HG03045 (cell line): ENCODE measurements at regions not wholly inside any gene's neighbourhood (a gene's known extent, or its start where the extent isn't known, plus 50 kb on each side); places are given as distances from the start of the nearest gene placed in this dataset.

Experiments
- ATAC-seq: cut with Tn5 transposase; IDR thresholded peaks from one replicate; pipeline ENCODE4 v1.9.1; 2021; ENCODE audit warnings: mild to moderate bottlenecking, moderate library complexity; ENCODE audit not compliant: unreplicated experiment

DNA sequence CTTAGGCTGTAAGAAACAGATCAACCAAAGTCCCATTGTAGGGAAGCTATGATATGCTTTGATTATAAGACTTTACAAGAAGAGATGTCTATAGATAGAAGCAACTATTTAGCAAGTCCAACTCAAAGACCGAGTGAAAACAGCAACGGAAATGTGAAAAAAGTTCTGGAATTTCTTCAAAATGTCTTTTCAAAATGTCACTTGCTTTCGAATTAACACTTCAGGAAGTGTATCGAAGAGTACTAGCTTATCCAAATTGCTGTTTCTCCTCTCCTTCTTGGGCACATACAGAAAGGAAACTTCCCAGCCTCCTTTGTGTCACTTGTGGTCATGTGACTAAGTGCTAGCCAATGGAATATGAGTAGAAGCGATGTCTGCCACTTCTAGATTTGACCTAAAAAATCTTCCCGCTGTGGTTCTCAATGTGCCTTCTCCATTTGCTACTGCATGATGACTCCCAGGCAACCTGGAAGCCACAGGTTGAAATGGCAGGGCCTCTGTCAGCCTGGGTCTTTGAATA is 89.9 kb downstream of the TSEN15 start:
- no peak for ATAC-seq

DNA sequence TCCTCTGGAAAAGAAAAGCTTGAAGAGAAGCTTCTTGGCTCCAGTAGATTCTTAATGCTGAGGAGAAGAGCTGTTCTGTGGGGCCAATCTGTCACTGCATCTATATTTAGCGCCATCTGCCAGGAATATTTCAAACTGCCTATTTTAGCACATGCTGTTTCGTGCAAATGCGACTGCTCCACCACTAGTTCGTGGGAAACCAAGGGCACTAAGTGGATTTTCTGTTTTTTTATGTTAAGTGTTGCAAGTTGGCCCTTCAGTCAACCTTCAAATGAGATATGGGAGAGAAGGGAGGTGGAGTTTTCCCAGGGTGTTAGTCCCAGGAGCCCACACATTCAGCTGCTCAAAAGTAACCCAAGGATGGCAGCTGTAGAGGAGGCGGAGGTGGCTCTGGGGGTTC is 91.9 kb downstream of the TSEN15 start:
- ATAC-seq: no peak

DNA sequence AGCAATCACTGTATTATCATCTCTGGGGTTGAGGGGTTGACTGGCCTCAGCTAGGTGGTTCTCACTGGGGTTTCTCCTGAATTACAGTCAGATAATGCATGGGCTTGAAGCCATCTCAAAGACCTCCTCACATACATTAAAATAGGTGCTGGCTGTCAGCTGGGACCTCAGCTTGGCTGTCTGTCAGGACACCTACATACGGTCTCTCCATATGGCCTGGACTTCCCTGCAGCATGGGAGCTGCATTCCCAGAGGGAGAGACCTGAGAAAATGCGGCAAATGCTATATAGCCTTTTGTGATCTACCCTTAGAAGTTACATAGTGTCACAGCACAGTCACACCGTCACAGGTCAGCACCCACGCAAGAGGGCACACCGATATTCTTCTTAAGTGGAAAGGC is 93.6 kb downstream of the TSEN15 start:
- no peak for ATAC-seq

DNA sequence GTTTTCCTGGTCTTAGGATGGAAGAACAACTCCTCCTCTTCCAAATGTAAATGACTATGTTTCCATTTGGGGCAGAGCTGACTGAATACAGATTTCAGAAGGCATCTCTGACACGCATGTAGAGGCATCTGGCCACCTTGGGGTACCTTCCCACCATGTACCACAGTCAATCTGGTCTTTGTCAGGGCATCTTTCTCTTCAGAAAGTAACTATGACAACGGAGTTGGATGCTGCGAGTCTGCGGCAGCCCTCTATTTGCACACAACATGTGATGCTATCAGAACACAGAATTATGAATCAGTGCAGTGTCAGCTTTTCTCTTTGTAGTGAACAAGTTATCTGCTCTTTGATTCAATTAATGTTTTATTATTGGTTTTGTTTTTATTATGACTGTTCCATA is 94.7 kb downstream of the TSEN15 start:
- no peak for ATAC-seq

DNA sequence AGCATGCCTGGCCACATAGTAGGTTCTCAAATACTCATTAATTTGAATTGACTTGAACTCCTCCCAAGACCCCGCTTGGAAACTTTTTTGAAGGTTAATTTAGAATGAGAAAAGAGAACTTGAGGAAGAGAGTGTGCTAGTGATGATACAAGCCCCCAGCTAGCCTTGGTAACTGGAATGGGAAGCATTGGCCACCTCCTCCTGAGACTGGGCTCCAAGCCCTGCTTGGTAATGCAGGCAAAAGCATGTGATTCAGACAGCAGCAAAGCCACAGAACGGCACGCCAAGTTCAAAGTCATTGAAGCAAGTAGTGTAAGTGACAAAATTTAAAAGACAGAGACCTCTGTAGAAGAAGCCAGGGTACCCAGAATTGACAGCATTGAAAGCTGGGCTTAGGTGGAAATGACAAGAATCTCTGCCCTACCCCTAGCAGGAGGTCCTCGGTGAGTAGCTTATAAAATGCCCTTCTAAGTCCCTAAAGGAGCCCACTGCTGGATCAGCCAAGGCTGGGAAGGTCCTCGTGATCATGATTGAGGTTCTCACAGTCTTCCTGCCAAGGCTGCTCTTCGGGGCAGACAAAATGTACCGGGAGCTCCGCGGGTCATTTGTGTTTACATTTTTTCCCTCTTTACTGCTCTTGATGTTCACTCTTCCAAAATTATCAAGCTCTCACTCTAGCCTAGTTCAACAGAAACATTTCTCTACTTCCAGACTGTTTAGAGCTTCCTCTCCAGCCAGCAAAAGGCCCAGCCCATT is 99.4 kb downstream of the TSEN15 start:
- no peak for ATAC-seq

DNA sequence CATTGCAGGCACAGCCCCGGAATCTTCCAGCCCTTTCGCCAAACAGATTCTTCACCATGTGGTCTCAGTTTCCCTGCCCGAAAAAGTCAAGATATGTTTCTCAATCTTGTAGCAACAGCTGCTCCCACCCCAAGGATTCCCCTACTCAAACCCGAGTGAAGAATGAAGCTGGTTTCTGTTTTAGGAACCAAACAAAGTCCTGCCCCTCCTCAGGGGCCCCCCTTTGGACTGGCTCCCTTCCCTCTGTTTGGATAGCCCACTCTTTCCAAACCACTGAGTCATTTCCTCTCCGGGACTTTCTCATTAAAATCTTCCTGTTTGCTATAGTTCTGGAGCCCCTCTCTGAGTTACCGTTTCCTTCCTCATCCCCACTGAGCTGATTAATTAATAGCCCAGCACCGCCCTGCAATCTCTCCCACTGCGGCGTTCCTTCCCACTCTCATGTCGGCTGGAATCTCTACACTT is 100.9 kb downstream of the TSEN15 start:
- ATAC-seq: no peak

DNA sequence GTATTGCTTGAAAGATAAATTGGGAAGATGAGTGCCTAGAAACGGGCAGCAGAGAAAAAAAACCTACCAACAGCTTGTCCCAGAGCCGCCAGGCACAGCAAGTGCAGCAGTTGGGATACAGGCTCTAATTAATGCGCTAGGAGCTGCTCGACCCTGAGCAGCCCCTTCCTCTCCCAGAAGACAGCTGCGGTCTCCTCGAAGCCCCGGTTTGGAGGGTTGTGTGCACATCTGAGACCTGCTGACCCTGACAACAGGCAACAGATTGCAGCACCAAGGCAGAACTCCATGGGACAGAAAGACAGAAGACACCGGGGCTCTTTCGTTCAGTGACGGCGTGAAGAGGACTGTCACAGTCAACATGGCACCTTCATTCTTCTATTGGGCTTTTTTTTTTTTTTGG is 101.4 kb downstream of the TSEN15 start:
- no peak for ATAC-seq

DNA sequence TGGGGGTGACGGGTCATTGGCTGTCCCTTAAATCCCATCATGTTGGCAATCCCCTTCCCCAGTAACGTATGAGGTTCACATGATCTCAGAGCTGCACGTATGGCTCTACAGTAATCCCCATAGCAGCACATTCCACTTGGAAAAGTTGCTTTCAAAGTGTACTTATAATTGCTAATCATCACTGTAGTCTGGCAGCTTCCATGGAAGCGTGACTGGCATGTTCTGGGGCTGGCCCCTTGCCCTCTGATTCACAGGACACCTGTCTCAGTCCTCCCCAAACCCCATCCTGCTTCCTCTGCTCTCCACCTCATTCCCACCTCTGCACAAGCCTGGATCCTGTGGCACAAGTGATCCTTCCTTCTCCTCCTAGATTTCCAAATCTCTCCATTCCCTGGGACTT is 102.2 kb downstream of the TSEN15 start:
- no peak for ATAC-seq

DNA sequence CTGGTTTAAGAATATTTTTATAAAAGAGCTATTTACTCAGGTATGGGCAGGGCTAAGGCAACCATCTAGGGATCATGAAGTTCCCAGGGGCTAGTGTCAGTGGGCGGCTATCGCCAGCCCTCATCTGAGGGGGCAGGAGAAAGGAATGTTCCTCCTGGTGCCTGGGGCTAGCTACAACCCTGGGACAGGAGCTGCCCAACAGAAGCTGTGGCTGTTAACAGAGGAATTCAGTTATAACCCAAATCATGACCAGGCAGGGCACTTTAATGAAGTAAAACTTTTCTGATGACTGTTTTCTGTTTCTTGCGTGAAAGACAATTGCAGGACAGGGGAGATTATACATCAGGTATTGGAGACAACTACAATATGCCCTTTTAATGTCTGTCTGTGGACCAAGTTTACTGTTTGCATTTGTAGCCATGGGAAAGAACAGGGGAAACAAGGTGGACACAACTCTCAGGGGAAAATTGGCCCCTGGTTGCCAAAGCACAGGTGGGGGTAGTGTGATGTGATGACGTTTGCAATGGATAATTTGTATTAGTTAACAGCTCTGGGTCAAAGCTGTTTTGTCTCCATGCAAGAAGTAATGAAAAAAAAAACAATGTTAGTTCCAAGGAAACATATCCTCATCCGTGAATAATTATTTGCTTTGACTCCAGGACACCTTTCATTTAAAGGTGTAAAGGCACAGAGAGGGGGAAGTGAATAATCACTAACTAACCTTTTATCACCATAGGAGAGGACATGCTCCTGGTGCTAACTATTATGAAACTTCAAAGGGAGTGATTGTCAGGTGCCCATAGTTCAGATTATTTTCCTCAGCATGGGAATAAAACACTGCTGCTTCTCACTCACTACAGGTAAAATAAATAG is 105.2 kb downstream of the TSEN15 start:
- ATAC-seq: no peak

DNA sequence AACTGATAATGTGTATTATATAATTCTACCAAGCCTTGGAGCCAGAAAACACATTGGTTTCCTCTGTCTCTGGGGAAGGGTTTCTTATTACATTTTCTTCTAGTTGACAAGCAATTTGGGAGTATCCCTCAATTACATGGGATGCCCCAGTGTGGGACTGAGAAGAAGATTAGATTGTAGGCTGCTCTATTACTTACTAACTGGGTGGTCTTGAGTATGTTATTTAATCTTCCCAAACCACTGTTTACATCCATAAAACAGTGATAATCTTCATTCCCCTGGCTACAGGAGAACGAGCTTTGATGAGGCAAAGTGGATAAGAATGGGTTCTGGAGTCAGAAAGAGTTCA is 105.8 kb downstream of the TSEN15 start:
- ATAC-seq: no peak

DNA sequence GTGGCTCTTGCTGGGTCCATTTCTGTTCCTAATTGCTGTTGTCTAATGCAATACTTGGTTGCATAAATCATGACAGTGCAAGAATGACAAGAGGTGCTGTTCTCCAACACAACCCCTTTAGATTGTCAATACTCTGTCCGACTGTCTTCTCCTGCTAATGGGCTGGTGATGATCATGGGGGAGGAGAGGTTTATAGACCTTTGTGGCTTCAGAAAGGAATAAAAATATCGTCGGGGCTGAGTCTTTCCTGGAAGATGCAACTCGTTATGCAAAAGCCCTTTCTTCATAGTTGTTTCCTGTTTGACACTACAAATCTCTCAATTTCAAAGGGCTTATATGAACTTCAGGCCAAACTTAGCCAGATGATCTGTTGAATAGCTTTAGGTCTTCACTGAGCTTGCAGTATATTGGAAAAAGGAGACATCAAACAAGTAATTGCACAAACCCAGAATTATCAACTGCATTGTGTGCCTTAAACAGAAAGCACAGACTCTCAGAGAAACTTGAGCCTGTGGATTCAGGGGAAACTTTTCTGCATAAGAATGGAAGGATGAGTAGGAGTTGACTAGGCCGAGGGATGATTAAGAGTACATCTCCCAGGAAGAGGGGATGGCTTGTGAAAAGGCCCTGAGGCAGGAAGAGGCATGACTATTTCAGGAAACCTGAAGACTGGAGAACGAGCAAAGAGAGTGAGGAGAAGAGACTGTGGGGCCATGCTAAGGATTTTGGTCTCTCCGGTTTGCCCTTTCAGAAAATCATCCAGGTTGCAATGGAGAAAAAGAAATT is 107.6 kb downstream of the TSEN15 start:
- no peak for ATAC-seq

DNA sequence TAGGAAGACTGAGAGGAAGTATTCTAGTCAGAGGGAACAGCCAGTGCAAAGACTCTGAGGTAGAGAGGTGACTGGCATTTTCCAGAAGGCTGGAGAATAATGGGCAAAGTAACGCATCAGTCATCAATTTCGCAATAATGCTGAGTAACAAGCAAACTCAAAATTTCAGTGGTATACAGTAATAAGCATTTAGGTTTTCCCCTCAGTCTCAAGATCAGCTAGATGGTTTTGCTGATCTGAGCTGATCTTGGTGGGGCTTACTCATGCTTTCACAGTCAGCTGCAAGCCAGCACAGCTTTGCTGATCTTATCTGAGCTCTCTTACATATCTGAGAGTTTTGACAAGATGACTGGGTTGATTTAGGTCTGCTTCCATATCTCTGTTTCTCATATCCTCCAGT is 108.7 kb downstream of the TSEN15 start:
- ATAC-seq: peak; percentile 42

DNA sequence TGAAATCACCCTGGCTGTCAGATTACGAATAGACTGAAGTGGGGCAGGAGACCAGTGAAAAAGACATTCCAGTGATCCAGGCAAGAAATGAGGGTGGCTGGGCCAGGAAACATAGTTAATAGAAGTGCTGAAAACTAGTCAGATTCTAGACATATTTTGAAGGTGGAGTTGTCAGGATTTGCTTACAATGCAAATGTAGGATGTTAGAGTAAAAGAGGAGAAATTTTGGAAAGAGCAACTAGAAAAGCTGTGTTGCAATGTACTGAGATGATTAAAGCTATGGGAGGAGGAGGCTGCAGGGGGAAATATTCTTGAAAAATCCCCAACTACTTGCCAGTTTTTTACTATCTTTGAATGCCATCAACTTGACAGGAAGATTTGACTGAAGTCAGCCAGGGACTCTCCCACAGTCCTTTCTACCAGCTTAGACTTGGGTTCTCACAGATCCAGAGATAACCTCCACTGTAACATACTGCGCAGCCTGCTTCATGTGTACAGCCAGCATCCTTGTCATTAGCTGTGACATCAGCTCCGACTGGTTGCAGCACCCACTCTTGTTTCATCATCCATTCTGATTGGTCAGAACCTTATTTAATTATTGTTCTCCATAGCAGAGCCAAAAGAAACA is 109.7 kb downstream of the TSEN15 start:
- ATAC-seq: no peak

DNA sequence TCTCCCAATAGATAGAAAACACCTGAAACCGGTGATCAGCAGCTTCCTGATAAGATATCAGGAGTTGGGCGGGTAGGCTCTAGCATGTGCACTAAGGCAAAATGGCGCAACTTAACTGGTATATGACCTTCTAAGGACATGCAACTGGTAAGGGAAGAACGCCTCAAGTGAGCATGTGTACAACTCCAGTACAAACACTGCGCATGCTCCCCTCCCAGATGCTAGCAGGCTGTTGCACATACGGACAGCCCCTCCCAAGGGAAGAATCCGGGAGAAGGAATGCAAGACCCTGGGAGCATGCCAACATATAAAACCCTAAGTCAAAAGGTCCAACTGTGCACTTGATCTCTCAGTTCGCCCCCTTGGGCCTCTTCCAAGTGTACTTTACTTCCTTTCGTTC is 110.8 kb downstream of the TSEN15 start:
- no peak for ATAC-seq

DNA sequence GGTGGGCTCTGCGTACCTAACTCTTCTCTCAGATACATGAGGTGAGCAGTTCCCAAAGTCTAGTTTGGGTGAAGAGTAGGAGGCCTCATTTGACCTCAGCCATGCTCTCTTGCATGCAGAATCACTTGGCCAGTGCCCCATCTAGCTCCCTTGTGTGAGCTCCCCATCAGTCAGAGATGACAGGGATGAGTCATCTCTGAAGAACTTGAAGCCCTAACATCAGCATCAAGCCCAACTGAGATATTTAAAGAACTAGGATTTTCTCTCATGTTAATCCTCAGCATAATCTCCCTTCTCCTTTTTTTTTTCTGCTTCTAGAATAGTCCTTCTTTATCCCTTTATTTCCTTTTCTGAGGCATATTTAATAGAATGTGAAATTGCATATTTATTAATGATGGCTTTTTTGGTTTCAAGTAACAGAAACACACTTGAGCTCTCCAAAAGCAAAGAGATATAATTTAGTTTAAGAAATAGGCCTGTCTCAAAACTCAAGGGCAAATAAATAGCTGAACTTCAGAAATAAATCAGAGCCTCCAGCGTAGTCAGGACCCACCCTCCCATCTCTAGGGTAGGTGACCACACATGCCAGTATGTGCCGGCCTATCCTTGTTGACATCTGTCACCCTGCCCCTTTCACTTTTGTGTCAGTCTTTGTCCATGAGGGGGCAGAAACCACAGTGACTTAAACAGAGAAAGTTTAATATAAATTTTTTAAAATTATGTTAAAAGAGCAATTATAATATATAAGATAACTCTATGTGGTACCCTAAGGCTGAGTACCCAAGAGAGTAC is 112.3 kb downstream of the TSEN15 start:
- peak; percentile 70 for ATAC-seq

DNA sequence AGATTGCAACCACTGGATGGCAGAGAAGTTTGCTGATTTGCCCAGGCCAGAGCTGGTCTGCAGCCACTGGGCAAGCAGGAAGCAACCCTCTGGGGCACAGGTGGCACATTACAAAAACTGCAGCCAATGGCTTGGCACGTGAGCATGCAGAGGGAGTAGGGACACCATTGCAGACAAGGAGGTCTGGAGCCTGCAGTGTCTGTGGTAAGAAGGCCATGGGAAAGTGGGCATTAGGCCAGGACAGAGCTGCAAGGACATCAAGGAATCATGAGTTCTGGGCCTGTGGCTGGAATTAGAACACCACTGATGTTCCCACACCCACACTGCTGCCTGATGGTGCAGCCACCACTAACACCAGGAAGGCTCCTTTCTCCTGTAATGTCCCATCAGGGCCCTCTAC is 113.0 kb downstream of the TSEN15 start:
- no peak for ATAC-seq

DNA sequence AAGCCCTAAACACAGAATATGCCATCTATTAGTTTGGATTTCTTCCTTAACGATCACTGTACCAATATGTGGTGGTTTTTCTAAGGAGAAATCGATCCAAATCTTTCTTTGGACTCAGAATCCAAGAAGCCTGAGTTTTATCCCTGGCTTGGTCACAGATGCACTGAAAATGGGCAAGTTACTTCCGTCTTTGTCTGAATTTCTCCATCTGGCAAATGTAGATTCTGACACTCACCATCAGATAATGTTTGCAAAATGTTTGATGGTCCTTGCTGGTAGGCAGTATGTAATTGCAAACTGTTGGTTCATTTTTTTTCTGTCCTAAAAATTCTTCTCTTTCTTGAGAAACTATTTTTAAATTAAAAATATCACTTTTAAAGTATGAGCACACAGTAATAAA is 115.0 kb downstream of the TSEN15 start:
- no peak for ATAC-seq

DNA sequence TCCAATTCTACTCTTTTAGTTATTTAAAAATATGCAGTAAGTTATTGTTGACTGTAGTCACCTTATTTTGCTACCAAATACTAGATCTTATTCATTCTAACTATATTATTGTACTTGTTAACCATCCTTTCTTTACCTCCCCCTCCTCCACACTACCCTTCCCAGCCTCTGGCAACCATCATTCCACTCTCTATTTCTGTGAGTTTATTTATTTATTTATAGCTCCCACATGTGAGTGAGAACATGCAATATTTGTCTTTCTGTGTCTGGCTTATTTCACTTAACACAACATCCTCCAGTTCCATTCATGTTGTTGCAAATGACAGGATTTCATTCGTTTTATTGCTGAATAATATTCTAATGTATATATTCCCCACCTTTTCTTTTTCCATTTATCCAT is 115.8 kb downstream of the TSEN15 start:
- no peak for ATAC-seq

DNA sequence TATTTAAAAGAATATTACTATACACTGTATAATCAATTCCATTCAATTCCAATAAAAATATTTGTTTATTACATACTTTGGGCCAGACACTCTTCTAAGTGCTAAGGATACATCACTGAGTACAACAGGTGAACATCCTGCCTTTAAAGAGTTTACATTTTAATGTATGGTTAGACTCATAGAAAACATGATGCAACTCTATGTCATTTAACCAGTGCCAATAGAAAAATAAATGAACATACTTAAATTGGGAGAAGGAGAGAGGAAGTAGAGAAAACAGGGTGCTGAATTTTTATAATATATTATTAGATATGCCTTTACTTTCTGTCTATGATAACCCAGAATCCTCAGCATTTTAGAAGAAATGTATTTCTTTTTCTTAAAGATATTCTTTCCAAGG is 119.2 kb downstream of the TSEN15 start:
- no peak for ATAC-seq

DNA sequence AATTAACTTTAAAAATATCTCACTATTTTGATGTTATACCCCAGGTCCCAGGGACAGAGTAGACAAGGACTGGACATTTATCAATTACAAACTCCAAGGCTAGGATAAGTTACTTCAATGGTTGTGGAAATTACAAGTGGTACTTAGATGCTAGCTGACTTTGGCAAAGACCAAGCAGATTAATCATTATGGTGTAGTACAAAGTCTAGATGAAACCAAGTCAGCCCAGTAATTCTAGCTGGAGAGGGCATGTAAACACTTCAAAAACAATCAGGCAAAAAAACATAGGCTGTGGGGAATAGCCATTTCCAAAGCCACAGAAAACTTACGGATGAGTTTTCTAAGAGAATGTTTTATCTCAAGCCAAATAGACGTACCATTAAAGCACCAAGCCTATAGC is 124.5 kb downstream of the TSEN15 start:
- no peak for ATAC-seq
